MM.1S (cell line): ENCODE measurements at regions not wholly inside any gene's neighbourhood (a gene's known extent, or its start where the extent isn't known, plus 50 kb on each side); places are given as distances from the start of the nearest gene placed in this dataset.

Experiments
- CTCF ChIP-seq: fragments of 300-600 bp; sonication (generic); IDR thresholded peaks from 2 replicates; pipeline ENCODE4 v1.5.1; 2016; ENCODE audit warnings: antibody characterized with exemption, low read length, mixed read lengths
- EZH2phosphoT487 ChIP-seq: fragments of 300-600 bp; sonication (generic); IDR thresholded peaks from 2 replicates; pipeline ENCODE4 v1.6.1; 2018; ENCODE audit warnings: antibody characterized with exemption, low read length

GRCh38 chr14:23899788-23900187 lies 53.8 kb upstream of the DHRS4 start:
- no peak for TF ChIP-seq CTCF
- TF ChIP-seq EZH2phosphoT487: no peak
